GM21390 (cell line): ENCODE measurements at regions not wholly inside any gene's neighbourhood (a gene's known extent, or its start where the extent isn't known, plus 50 kb on each side); places are given as distances from the start of the nearest gene placed in this dataset.

Source experiments
- ATAC-seq: cut with Tn5 transposase; IDR thresholded peaks from one replicate; pipeline ENCODE4 v1.9.1; 2021; ENCODE audit not compliant: unreplicated experiment

- ATAC-seq = no peak
These were observed 867.1 kb downstream of the GATA3 start for GRCh38 chr10:8921568-8921967.

- ATAC-seq = no peak
These were observed 868.6 kb downstream of the GATA3 start for GRCh38 chr10:8923096-8923495.

GRCh38 chr10:8927705-8928104 is 873.2 kb downstream of the GATA3 start:
- ATAC-seq = no peak

DNA sequence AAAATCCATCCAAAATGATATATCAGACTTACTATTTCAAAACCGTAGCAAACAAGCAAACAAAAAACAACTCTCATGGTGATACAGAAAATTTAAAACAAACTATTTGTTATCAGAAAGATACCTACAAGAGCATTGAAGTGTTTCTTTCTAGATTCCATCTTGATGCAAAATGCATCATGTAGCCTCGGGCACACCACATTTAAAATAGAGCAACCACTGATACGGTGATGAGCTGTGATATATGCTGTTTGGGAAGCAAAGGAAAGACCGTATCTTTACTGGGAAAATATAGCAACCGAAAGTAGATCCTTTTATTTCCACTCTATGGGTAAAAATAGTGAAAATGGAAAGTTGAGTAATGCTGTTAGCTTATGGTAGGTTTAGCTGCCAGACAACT is 892.0 kb downstream of the GATA3 start:
- ATAC-seq = no peak

GRCh38 chr10:8950978-8951377 is 896.5 kb downstream of the GATA3 start:
- ATAC-seq = no peak

GRCh38 chr10:8951440-8952089 is 897.1 kb downstream of the GATA3 start:
- no peak for ATAC-seq

GRCh38 chr10:8956400-8956799 is 901.9 kb downstream of the GATA3 start:
- ATAC-seq = no peak

- ATAC-seq = no peak
These were observed 907.8 kb downstream of the GATA3 start for GRCh38 chr10:8962249-8962648.

DNA sequence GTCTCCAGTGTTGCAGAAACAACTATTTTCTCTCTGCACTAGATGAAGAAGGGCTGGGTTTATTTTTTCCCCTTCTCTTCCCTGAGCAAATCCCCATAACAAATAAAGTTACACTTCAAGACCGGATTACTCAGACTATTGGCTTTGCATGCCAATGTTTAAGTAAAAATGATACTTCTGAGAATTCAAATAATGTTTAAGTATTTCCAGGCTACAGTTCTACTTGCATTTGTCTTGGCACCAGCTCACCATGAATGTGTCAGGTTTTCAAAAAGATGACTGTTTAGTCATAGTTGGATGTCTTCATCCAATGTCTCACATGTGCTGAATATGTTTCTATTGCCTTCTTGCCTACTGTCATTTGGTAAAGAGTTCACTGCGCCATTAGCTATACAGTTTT is 912.6 kb downstream of the GATA3 start:
- no peak for ATAC-seq

GRCh38 chr10:8969853-8970252 is 915.4 kb downstream of the GATA3 start:
- no peak for ATAC-seq

- no peak for ATAC-seq
These were observed 921.0 kb downstream of the GATA3 start for GRCh38 chr10:8975535-8975934.

DNA sequence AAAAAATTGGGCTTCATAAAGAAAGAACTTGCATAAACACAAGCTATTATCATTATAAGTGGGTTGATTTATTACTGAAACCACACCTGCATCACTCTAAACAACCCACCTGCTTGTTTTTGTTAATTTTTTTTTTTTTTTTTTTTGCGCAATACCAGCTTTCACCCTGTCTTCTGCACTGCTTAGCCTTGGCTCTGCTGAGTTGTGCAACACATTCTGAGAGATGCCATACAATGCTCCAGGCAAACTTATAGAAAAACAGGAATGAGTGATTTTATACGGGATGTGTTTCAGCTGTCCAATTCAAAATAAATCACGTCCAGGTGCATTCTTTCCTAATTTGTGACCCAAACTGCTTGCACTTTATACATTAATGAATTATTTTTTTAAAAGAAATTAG is 923.6 kb downstream of the GATA3 start:
- ATAC-seq = no peak

DNA sequence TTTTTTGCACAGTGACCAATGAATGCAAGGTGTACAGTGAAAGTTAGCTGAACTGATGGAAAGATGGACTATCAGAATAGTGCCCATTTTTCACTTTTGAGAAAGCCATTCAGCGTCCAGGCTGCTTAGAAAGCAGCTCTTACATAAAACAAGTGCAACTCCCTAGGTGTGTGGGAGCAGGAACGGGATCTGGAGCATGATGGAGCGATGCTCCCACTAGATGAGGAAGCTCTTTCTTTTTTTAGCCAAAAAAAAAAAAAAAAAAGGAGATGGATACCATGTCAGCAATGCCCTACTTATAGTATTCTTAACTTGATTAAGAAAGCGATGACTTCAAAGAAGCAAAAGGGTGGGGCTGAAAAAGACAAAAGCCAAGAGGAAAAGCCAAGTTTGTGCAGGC is 925.5 kb downstream of the GATA3 start:
- ATAC-seq = no peak

DNA sequence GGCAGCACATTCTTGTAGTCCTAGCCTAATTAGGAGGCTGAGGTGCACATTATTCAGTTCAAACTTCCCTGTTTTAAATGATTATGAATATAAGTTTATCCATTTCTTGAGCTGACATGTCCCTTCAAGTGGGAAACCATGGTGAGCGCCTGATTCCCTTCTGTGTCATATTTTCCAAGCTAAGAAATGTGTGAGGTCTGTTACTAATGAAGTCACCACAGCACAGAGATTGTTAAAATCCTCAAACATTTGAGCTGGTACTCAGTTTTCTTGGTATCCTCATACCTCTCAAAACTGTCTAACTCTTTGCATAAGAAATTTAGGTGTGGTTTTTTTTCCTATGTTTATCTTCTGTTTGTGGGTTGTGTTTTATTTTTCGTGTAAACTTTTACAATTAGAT is 926.8 kb downstream of the GATA3 start:
- no peak for ATAC-seq

- ATAC-seq = no peak
These were observed 931.2 kb downstream of the GATA3 start for GRCh38 chr10:8985651-8986050.

- no peak for ATAC-seq
These were observed 932.5 kb downstream of the GATA3 start for GRCh38 chr10:8986975-8987374.

DNA sequence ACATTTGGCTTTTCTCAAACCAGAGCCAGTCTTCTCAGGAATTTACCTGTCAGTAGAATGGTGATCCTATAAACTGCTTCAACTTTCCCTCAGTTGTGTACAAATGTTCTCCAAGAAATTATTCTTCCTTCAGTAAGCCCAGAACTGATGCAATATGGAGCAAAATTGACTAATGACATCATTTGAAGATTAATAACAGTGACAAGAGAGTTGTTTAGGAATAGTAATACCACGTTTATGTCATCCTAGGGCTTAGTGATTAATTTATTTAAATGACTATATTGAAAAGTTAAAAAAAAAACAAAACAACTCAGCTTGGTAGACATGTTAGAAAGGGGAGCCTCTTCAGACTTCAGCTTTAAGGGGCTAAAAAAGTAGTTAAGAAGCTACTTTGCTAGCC is 933.2 kb downstream of the GATA3 start:
- ATAC-seq = no peak

DNA sequence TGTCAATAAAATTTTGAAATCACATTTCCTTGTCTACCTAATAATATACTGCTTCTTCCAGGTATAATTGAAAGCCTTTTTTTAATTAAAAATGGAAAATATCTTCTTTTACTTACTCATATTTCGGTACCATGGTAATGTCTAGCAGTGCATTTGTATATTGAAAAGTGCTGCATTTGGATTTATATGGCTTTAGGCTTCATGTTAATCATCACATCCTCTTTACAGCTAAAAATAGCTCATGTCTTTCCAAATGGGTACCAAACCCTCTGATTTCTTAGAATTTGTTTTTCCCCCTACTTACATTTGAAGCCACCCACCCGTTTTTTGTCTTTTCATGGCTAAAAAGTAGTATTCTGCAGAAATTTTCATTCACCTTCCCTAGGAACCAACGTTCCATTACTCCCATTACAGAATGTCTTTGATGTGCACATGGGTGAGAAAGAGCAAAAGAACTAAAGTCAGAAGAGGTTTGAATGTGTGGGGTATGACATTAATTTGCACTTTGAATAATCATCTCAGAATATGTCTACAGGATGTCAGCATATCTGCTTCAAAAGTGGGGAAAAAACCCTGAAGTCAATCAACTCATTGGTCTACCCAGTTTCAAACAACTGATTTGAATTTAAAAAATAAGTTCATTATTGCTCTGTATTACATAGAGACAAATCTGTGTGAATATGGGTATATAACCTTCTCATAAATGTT is 935.9 kb downstream of the GATA3 start:
- ATAC-seq = no peak

- no peak for ATAC-seq
These were observed 937.5 kb downstream of the GATA3 start for GRCh38 chr10:8992009-8992408.

DNA sequence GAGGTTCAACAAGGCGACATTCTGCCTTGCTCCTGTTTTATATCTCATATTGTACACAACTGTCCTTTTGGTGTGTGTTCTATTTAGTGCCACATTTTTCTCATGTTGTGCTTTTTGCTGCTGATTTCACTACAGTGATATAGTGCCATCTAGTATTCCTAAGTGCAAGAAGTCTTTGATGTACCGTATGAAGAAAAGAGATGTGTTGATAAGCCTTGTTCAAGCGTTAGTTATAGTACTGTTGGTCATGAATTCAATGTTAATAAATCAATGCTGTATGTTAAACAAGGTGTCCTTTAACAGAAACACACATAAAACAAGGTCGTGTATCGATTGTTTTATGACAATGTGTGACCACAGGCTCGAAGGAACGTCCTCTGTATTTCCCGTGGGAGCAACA is 939.4 kb downstream of the GATA3 start:
- ATAC-seq = no peak

DNA sequence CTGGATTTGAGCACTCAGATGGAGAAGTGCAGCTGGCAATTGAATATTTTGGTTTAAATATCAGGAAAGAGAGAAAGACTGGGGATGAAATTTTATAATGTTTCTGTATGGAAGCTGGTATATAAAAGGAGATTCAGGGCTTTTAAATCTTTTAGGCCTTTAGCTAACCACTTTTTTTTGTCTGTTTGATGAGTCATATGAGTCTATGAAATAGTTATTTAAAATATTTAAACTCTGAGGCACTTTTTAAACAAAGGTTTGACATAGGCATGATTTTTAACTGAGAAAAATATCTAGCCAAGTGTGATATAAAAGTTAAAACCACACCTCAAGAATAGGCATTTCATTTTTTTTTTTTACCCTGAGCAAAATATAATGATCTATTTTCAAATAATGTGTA is 944.3 kb downstream of the GATA3 start:
- ATAC-seq = no peak

GRCh38 chr10:9003122-9003521 is 948.6 kb downstream of the GATA3 start:
- ATAC-seq = no peak

DNA sequence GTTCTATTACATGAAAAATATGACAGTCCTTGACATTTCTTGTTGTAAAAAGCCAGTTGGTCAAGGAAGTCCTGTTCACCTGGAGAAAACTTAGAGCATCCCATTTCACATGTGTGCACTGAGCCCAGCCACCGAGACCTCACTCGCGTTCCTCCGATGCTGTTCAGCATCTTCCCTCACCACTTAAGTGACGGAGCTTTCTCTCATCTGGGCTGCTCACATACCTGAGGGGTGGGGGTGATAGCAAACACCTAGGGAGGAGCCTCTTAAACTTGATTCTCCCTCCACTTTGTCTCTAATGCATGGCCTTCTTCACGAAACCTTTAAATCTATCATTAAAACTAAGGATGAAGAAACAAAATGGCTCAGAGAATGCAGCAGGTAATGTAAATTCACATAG is 950.2 kb downstream of the GATA3 start:
- ATAC-seq = no peak
